ENCODE measurements at regions not wholly inside any gene's neighbourhood (a gene's known extent, or its start where the extent isn't known, plus 50 kb on each side); places are given as distances from the start of the nearest gene placed in this dataset.

GRCh38 chr6:88547768-88548167 is 381.6 kb upstream of the CNR1 start:
- TF ChIP-seq EZH2 (IDR thresholded peaks at IDR 0.05; ENCODE audit: borderline replicate concordance, low read depth, low read length, severe bottlenecking): no peak
- no peak for TF ChIP-seq CTCF (IDR thresholded peaks at IDR 0.05; ENCODE audit: borderline replicate concordance, extremely low read depth, low read length, poor library complexity, severe bottlenecking)
- no peak overlapping the region for H3K27ac ChIP-seq (ENCODE audit: low read length)
- H3K79me2 ChIP-seq (ENCODE audit: insufficient read depth, low read length): no peaks in the 10 kb centered on the region
- no peak overlapping the region for H2AFZ ChIP-seq (ENCODE audit: low read depth, low read length)
- no peaks in the 10 kb centered on the region for H3K36me3 ChIP-seq (ENCODE audit: insufficient read depth, low read length)
- ATAC-seq (ENCODE audit: insufficient read depth, low read depth) (no peak), DNase-seq (no peak)
- H3K4me2 ChIP-seq (ENCODE audit: insufficient read depth, low read length): no peak overlapping the region
- H4K20me1 ChIP-seq (ENCODE audit: insufficient read depth, low read length): no peaks in the 10 kb centered on the region
- no peaks in the 10 kb centered on the region for H3K4me1 ChIP-seq (ENCODE audit: insufficient read depth, low read length)
- no peak overlapping the region for H3K4me3 ChIP-seq (ENCODE audit: low read depth in 1 of 2, low read length in 2 of 2)
- H3K9ac ChIP-seq (ENCODE audit: low read depth, low read length): no peak overlapping the region
- no peaks in the 10 kb centered on the region for H3K9me3 ChIP-seq (ENCODE audit: insufficient read depth, low read length, severe bottlenecking)
- peaks cover 3% of the 10 kb centered on the region for H3K27me3 ChIP-seq (ENCODE audit: insufficient read depth, low read length, poor library complexity)

- H3K79me2 ChIP-seq (ENCODE audit: insufficient read depth, low read length): no peaks in the 10 kb centered on the region
- H3K9me3 ChIP-seq (ENCODE audit: insufficient read depth, low read length, severe bottlenecking): no peaks in the 10 kb centered on the region
- peaks cover 3% of the 10 kb centered on the region for H3K27me3 ChIP-seq (ENCODE audit: insufficient read depth, low read length, poor library complexity)
- TF ChIP-seq CTCF (IDR thresholded peaks at IDR 0.05; ENCODE audit: borderline replicate concordance, extremely low read depth, low read length, poor library complexity, severe bottlenecking): no peak
- TF ChIP-seq EZH2 (IDR thresholded peaks at IDR 0.05; ENCODE audit: borderline replicate concordance, low read depth, low read length, severe bottlenecking): no peak
- no peaks in the 10 kb centered on the region for H3K36me3 ChIP-seq (ENCODE audit: insufficient read depth, low read length)
- no peak for ATAC-seq (ENCODE audit: insufficient read depth, low read depth)
- H3K4me1 ChIP-seq (ENCODE audit: insufficient read depth, low read length): no peaks in the 10 kb centered on the region
- no peak overlapping the region for H3K4me3 ChIP-seq (ENCODE audit: low read depth in 1 of 2, low read length in 2 of 2)
- no peak for DNase-seq
- H4K20me1 ChIP-seq (ENCODE audit: insufficient read depth, low read length): no peaks in the 10 kb centered on the region
- H3K9ac ChIP-seq (ENCODE audit: low read depth, low read length): no peak overlapping the region
- H3K27ac ChIP-seq (ENCODE audit: low read length): no peak overlapping the region
- H2AFZ ChIP-seq (ENCODE audit: low read depth, low read length): no peak overlapping the region
- H3K4me2 ChIP-seq (ENCODE audit: insufficient read depth, low read length): no peak overlapping the region
Measured at GRCh38 chr6:88545991-88546390, 379.8 kb upstream of the CNR1 start.

- no peaks in the 10 kb centered on the region for H4K20me1 ChIP-seq (ENCODE audit: insufficient read depth, low read length)
- TF ChIP-seq CTCF (IDR thresholded peaks at IDR 0.05; ENCODE audit: borderline replicate concordance, extremely low read depth, low read length, poor library complexity, severe bottlenecking) (no peak), EZH2 (IDR thresholded peaks at IDR 0.05; ENCODE audit: borderline replicate concordance, low read depth, low read length, severe bottlenecking) (no peak)
- H3K4me3 ChIP-seq (ENCODE audit: low read depth in 1 of 2, low read length in 2 of 2): no peak overlapping the region
- peaks cover 3% of the 10 kb centered on the region for H3K27me3 ChIP-seq (ENCODE audit: insufficient read depth, low read length, poor library complexity)
- no peaks in the 10 kb centered on the region for H3K36me3 ChIP-seq (ENCODE audit: insufficient read depth, low read length)
- DNase-seq (no peak), ATAC-seq (ENCODE audit: insufficient read depth, low read depth) (no peak)
- H2AFZ ChIP-seq (ENCODE audit: low read depth, low read length): no peak overlapping the region
- H3K4me1 ChIP-seq (ENCODE audit: insufficient read depth, low read length): no peaks in the 10 kb centered on the region
- H3K9ac ChIP-seq (ENCODE audit: low read depth, low read length): no peak overlapping the region
- no peaks in the 10 kb centered on the region for H3K79me2 ChIP-seq (ENCODE audit: insufficient read depth, low read length)
- H3K27ac ChIP-seq (ENCODE audit: low read length): no peak overlapping the region
- no peak overlapping the region for H3K4me2 ChIP-seq (ENCODE audit: insufficient read depth, low read length)
- H3K9me3 ChIP-seq (ENCODE audit: insufficient read depth, low read length, severe bottlenecking): no peaks in the 10 kb centered on the region
Measured at GRCh38 chr6:88544986-88545612, 379.0 kb upstream of the CNR1 start.

Data from DND-41 (cell line).